ENCODE measurements at regions not wholly inside any gene's neighbourhood (a gene's known extent, or its start where the extent isn't known, plus 50 kb on each side); places are given as distances from the start of the nearest gene placed in this dataset.

DNA sequence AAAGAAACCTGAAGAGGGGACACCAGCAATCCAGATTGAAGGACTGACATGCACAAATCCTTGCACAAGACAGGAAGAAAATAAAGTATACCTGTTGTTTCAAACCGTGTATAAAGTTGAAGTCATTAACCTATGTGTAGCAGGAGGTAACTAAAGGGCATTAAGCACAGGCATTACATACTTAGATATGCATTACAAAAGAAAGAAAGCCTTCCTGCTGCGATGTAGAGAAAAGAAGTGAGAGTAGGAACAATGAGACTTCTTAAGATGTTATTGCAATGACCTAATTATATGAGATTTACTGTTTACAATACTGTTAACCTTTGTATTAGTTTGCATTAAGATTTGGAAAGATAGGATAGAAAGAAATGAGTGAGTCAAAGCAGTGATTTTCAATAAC is 308.9 kb upstream of the PTPRD start:
- no peak overlapping the region for H3K4me3 Mint-ChIP-seq
- H3K9me3 Mint-ChIP-seq, result peaks cover 9% of the 10 kb centered on the region
- ATAC-seq (no peak), DNase-seq (no peak)
- ChIA-PET POLR2A (no interaction called here), CTCF (no interaction called here)
- H3K4me1 Mint-ChIP-seq (ENCODE audit: low read depth), result no peaks in the 10 kb centered on the region
- no peaks in the 10 kb centered on the region for H3K36me3 Mint-ChIP-seq (ENCODE audit: low read depth)
- TF ChIP-seq, protein P1, sequence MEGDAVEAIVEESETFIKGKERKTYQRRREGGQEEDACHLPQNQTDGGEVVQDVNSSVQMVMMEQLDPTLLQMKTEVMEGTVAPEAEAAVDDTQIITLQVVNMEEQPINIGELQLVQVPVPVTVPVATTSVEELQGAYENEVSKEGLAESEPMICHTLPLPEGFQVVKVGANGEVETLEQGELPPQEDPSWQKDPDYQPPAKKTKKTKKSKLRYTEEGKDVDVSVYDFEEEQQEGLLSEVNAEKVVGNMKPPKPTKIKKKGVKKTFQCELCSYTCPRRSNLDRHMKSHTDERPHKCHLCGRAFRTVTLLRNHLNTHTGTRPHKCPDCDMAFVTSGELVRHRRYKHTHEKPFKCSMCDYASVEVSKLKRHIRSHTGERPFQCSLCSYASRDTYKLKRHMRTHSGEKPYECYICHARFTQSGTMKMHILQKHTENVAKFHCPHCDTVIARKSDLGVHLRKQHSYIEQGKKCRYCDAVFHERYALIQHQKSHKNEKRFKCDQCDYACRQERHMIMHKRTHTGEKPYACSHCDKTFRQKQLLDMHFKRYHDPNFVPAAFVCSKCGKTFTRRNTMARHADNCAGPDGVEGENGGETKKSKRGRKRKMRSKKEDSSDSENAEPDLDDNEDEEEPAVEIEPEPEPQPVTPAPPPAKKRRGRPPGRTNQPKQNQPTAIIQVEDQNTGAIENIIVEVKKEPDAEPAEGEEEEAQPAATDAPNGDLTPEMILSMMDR (IDR thresholded peaks at IDR 0.05), result no peak
- intact Hi-C loops (cut with micrococcal nuclease), result no loop called here
- no peak overlapping the region for H3K27ac Mint-ChIP-seq
- no peaks in the 10 kb centered on the region for H3K27me3 Mint-ChIP-seq

DNA sequence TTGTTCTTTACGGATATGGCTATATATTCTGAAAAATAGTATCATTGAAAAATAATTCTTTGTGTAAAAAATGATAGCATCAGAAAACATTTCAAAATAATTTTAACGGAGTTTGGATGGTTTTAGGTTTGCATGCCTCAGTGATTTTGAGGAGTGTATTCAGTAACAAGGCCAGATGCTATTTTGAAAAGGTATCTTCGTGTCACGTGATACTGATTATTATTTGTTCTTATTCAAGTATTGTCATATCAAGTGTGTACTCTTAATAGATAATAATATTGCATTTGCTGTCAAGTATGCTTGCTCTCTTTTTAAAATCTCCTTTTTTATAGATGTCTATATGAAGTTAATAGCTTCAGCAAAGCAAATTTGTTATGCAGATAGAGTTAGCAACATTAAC is 313.1 kb upstream of the PTPRD start:
- H3K4me1 Mint-ChIP-seq (ENCODE audit: low read depth), result no peaks in the 10 kb centered on the region
- peaks cover 7% of the 10 kb centered on the region for H3K9me3 Mint-ChIP-seq
- ATAC-seq, result no peak

DNA sequence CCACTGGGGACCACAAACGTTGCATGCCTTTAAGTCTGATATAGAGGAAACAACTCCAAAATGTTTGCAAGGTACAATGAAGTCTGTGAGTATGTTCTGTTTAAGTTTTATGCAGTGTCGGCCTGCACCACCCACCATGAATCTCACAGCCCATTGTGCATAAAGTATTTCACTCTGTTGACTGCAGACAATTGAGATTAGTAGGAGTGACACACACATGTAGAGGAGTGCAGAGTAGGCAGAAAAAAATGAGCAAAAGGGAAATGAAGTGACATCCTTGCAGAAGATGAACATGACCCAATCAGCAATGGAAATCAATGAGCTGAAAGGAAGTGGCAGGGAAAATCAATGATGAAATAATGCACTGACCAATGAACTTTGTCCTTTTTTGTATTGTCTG is 315.6 kb upstream of the PTPRD start:
- no peaks in the 10 kb centered on the region for H3K36me3 Mint-ChIP-seq (ENCODE audit: low read depth)
- CTCF ChIA-PET, result no interaction called here
- TF ChIP-seq, protein P1 (IDR thresholded peaks at IDR 0.05), result no peak
- no peak for ATAC-seq
- H3K27ac Mint-ChIP-seq, result no peak overlapping the region
- no peaks in the 10 kb centered on the region for H3K4me1 Mint-ChIP-seq (ENCODE audit: low read depth)
- no peaks in the 10 kb centered on the region for H3K27me3 Mint-ChIP-seq
- peaks cover 8% of the 10 kb centered on the region for H3K9me3 Mint-ChIP-seq
- POLR2A ChIA-PET, result no interaction called here
- DNase-seq, result no peak
- H3K4me3 Mint-ChIP-seq, result no peak overlapping the region
- intact Hi-C loops (cut with micrococcal nuclease), result no loop called here

More for the DNA sequence above, 313.1 kb upstream of the PTPRD start:
- TF ChIP-seq, protein P1 (IDR thresholded peaks at IDR 0.05), result no peak
- no peaks in the 10 kb centered on the region for H3K36me3 Mint-ChIP-seq (ENCODE audit: low read depth)
- CTCF ChIA-PET, result no interaction called here
- no peaks in the 10 kb centered on the region for H3K27me3 Mint-ChIP-seq
- DNase-seq, result no peak
- H3K4me3 Mint-ChIP-seq, result no peak overlapping the region
- H3K27ac Mint-ChIP-seq, result no peak overlapping the region
- intact Hi-C loops (cut with micrococcal nuclease), result no loop called here
- POLR2A ChIA-PET, result no interaction called here

DNA sequence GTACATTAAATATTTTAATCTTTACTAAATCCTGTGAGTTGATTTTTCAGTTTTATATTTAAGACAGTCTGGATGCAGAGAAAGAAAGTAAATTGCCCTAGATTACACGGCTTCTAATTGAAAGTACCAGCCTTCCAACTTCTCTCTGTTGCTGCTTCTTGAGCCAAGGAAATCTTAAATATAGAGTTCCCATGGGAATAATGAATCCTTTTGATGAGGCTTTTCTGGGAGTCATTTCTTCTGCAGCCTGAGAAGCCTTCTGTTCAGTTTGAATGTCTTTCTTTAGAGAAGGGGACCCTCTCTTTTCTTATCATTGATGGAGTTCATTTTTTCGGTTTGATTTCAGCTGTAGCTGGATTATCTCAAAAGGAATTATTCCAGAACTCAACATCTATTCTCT is 317.3 kb upstream of the PTPRD start:
- ChIA-PET POLR2A (no interaction called here), CTCF (no interaction called here)
- Mint-ChIP-seq H3K4me1 (ENCODE audit: low read depth) (no peaks in the 10 kb centered on the region), H3K4me3 (no peak overlapping the region), H3K27ac (no peak overlapping the region), H3K27me3 (no peaks in the 10 kb centered on the region), H3K9me3 (peaks cover 7% of the 10 kb centered on the region), H3K36me3 (ENCODE audit: low read depth) (no peaks in the 10 kb centered on the region)
- ATAC-seq (no peak), DNase-seq (no peak)
- intact Hi-C loops (cut with micrococcal nuclease), result no loop called here
- TF ChIP-seq, protein P1 (IDR thresholded peaks at IDR 0.05), result no peak

DNA sequence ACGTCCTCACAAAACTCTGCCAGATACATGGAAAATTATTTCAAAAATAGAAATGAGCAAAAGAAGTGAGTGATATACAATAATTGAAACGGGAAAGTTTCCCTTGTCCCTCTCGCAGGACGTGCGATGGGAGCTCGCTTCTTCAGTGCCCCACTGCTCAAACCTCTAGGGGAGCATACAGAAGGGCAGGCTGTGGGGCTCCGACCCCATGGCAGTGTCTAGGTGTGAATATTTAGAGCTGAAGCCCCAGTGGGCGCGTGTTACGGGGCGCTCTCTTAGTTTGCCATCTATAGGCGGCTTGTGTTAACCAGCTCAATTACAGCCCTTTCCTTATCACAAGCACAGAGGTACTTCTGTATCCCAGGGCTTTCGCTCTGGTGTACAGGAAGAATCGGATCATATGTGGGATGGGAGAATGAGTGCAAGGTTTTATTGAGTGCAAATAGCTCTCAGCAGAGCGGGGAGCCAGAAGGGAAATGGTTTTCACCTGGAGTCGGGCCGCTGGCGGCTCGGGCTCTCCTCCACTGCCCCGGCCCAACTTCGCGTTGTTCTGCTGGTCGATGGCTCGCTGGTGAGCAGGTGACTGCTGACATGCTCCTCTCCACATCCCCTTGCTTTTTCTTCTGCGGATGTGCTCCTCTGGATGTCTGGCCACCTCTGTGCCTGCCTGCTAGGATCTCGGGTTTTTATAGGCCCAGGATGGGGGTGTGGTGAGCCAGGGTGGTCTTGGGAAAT is 334.0 kb upstream of the PTPRD start:
- no peak overlapping the region for H3K4me3 Mint-ChIP-seq
- H3K36me3 Mint-ChIP-seq (ENCODE audit: low read depth), result no peaks in the 10 kb centered on the region
- no peaks in the 10 kb centered on the region for H3K27me3 Mint-ChIP-seq
- H3K4me1 Mint-ChIP-seq (ENCODE audit: low read depth), result no peaks in the 10 kb centered on the region
- TF ChIP-seq, protein P1 (IDR thresholded peaks at IDR 0.05), result no peak
- peaks cover 13% of the 10 kb centered on the region for H3K9me3 Mint-ChIP-seq
- ATAC-seq (no peak), DNase-seq (no peak)
- CTCF ChIA-PET, result no interaction called here
- POLR2A ChIA-PET, result no interaction called here
- intact Hi-C loops (cut with micrococcal nuclease), result no loop called here
- no peak overlapping the region for H3K27ac Mint-ChIP-seq

All from activated CD8-positive, alpha-beta T cell treated with anti-CD3 and anti-CD28 coated beads for 36 hours (primary cell).